CD4-positive, alpha-beta T cell treated with Interleukin-4 for 1 hour (primary cell): ENCODE measurements at regions not wholly inside any gene's neighbourhood (a gene's known extent, or its start where the extent isn't known, plus 50 kb on each side); places are given as distances from the start of the nearest gene placed in this dataset.

Experiments
- DNase-seq, 2 donors: peaks; one replicate each; pipeline ENCODE4 v3.0.0-alpha.2; 2020 to 2022

DNA sequence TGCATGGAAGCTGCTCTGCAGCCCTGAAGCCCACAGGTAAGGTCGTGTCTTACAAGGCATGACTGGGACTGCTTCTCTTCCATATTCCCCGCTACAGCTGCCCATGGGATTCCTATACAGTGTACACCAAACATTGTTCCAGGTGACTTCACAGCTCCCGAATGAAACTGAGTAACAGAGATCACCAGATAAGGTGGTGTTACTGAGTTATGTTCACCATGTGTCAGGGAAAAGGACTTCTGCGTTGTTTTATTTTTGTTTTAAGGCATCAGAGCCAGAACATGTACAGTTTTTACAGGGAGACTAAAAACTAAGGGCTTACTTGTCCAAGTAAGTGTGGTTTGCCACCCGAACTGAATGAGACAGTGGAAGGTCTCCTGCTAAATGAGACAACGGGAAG, 138.3 kb downstream of the CD83 start:
- no peak for DNase-seq

GRCh38 chr6:14258117-14258516, 140.5 kb downstream of the CD83 start:
- no peak for DNase-seq

GRCh38 chr6:14258695-14259593, 141.4 kb downstream of the CD83 start:
- no peak for DNase-seq

GRCh38 chr6:14259594-14260152, 142.1 kb downstream of the CD83 start:
- DNase-seq = no peak

DNA sequence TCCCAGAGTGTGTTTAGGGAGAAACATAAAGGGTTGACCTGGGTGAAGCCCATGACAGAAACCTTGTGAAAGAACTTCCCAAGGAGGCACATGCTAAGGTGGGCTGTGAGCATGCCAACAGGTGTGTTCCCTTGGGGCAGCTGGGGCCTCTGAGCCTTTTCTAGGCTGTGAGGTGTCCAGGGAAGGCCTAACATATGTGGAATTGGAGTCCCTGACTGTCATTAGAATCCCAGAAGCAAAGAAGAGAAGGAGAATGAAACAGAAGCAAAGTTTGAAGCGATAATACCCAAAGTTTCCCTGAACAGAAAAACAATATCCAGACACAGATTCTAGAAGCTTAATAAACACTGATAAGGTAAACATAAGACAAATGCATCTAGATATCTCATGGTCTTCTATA, 143.3 kb downstream of the CD83 start:
- DNase-seq = no peak

DNA sequence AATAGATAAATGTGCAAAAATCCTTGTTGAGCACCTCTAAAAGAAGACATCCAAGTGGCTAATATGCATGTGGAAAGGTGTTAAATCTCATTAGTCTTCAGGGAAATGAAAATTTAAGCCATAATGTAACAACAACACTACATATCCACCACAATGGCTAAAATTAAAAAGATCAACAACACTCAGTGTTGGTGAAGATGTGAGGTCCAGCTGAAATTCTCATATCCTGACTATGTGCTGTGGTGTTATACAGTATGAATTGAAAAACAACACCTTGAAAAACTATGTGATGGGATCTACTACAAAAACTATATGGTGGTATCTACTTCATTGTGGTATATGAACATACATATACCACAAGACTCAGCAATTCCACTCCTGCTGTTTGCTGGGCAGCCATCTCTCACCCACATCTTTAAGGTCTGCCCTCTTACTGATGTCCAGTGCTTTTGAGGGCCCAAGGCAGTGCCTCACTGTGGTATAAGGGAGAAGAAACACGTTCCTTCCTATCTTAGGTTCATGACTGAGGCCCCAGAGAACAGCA, 146.4 kb downstream of the CD83 start:
- DNase-seq = no peak

DNA sequence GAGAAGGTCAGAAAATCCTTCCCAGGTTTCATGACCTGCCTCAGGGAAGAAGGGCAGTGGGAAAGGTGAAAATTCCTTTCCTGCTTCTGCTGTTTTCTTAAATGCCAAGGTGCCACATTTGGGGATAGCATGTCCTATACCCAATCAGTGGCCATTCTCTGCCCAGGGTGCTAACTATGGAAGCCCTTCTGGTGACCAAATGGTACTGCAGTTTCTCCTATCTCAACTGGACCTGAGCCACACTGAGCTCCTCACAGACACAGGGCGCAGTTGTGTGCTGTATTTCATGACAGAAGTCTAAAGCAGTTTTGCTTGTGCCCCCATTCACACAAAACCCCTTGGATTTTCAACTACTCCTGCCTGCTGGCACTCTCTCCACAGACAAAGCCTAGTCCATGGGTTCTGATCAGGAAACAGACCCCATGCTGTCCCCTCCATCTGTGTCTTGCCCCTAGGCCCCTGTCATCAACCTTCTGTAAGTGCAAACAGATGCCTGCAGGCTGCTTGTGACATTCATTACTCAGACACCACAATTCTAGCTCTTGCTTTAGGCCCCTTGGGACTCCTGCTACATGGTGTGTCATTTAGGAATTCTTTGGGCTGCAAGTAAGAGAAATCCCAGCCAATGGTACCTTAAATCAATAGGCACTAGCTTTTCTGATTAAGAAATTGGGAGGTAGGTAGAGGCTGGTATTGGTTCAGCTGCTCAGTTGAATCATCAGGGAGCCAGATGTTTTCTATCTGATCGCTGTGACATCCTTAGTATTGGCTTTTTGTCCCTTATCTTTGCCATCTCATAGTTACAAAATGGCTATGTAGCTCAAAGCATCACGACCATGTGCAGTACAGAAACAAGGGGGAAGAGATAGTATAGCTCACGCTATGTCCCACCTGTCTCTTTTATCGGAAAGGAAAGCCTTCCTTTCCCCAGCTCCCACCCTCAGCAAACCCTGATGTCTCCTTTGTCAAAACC, 147.8 kb downstream of the CD83 start:
- DNase-seq = no peak

GRCh38 chr6:14266266-14266665, 148.7 kb downstream of the CD83 start:
- DNase-seq = no peak

- no peak for DNase-seq
Measured at GRCh38 chr6:14267885-14268660, 150.5 kb downstream of the CD83 start.

DNA sequence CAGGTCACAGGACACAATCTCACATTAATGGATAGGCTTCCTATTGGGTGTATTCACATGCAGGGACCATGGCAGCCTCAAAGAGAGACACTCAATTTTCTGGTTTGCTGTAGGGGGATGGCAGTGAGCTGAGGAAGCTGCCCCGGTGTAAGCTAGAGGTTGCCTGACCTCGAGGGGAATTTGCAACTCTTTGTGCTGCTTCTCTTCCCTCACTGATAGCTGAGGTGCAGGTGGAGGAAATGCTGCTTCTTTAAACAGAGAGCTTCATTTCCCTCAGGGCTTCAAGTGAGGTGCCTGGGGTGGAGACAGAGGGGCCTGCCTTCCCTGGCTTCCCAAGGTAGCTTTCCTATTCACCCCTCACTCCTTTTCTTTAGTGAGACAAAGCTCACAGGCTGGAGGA, 151.9 kb downstream of the CD83 start:
- no peak for DNase-seq

- DNase-seq = no peak
Measured at GRCh38 chr6:14270142-14270893, 152.7 kb downstream of the CD83 start.

DNA sequence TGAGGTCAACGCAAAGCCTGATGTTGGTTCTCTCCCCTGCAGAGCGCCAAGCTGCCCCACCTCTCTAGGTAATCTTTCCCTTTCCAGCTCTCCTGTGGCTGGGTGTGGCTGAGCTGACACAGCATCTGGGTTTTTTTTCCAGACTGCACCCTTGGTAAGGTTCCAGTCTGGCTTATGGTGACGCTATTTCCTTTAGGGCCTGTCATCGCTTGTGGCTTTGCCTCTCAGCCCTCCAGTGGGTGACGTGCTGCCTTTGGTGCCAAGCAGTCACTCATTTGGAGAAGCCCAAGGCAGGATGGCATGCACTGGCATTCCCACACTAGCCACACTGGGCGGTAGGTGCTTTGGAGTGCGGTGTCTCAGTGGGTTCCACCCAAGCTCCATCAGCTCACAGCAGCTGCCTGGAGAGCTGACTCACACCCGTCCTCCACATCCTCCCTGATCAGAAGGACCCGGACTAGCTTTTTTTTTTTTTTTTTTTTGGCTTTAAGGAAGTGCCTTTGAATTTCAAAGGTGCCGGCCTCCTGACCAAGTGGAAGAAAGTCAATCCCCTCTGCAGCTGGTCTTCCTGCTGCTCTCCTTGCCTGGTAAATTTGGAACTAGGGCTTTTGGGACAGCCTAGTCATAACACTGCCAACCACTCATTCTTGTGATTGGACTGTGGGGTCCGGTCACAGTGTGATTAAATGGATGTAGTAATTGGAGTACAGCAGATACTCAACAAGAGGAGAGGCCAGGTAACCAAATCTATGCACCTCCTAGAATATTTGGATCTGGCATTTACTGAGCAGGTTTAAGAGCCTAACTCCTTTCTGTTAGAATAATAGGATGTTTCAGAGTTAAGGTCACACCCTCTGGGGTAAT, 153.6 kb downstream of the CD83 start:
- DNase-seq = peak; percentile 7 to 63

DNA sequence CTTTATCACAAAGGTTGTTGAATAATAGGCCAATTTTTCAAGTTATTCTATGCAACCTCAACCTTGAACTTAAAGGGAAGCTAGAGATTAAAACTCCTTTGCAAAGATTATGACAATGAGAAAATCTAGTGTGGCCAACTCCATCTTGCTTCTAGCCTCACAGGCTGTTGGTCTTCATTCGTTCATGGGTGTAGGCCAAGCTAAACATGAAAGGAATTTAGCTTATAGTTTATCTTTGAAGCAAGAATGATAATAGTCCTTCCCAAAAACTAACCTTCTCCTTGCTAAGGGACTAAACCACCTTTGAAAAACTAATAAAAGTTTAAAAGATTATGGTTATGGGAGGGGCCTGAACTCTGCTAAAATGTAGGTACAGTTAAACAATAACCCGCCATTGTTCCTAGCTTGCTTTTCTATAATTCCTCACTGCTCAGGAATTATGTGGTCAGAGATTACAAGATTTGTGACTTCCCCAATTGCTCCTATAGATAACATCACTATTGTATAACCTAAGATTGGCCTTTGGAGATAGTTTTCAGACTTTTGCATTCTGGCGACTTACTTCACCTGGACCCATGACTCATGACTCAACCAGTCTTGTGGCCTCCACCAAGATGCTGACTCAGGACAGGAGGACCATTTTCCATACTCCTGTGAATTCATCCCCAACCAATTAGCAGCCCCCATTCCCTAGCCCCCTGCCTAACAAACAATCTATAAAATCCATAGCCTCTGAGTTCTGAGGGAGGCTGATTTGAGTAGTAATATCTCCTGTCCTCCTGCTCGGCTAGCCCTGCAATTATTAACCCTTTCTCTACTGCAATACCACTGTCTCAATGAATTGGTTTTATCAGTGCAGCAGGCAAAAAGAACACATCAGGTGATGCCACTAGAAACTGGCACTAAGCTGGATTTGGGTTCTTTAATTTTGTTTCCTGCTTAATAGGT, 154.5 kb downstream of the CD83 start:
- no peak for DNase-seq

- DNase-seq = no peak
Measured at GRCh38 chr6:14272737-14273085, 155.1 kb downstream of the CD83 start.

- no peak for DNase-seq
Measured at GRCh38 chr6:14273191-14273590, 155.6 kb downstream of the CD83 start.

DNA sequence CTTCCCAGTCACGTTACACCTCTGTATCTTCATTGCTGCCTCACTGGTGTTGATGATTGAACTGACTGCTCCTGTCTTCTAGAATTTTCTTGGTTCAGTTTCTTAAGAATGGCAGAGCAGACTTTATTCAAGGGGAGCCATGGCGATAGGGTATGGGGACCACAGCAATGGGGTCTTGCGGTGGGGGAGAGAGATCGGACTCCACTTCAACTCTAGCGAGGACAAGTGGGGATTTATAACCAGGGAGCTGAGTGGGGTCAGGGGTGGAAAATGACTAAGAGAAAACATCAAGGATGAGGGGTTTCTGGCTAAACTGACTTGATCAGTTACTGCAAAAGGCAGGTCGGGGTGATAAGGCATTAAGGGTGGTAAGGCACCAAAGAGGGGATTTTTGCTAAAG, 156.4 kb downstream of the CD83 start:
- no peak for DNase-seq

- DNase-seq = no peak
Measured at GRCh38 chr6:14274546-14275492, 157.2 kb downstream of the CD83 start.

DNA sequence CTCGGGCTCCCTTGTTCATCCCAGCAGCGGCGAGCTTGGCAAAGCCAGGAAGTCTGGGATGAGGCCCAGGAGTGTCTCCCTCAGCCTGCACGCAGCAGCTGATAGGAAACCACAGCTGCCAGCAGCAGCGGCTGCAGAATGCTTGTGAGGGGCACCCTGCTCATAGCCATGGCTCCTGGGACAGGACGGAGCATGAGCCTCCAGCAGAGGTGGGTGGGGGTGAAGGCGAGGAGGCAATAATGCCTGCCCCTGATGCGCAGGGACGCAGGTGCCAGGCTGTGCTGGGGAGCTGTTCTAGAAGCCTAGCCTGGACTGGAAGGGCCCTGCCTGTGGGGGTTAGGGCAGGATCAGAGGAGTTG, 157.9 kb downstream of the CD83 start:
- no peak for DNase-seq
